CD4-positive, alpha-beta T cell (primary cell): ENCODE measurements at regions not wholly inside any gene's neighbourhood (a gene's known extent, or its start where the extent isn't known, plus 50 kb on each side); places are given as distances from the start of the nearest gene placed in this dataset.

Experiments
- ATAC-seq: fragments of 200-7000 bp; cut with Tn5 transposase; one replicate; pipeline ENCODE4 v1.10.0; 2022; ENCODE audit warnings: mild to moderate bottlenecking; ENCODE audit not compliant: poor library complexity
- CTCF ChIA-PET: fragments of 350-600 bp; sonication (Branson Sonifier 250); formaldehyde crosslinking; loops from one replicate; lab custom pipeline; 2021; ENCODE audit warnings: antibody characterized with exemption, inconsistent platforms; lab: Charles Lee
- POLR2A ChIA-PET: fragments of 350-600 bp; sonication (Branson Sonifier 250); formaldehyde crosslinking; loops from one replicate; lab custom pipeline; 2021; ENCODE audit warnings: antibody characterized with exemption, inconsistent platforms; lab: Charles Lee
- DNase-seq, 14 experiments: peaks; one replicate each; pipeline ENCODE4 v3.0.0-alpha.2; 2013 to 2020; ENCODE audit warnings: mixed read lengths in 2 of 14
- H3K27ac ChIP-seq, 2 donors: one replicate each; pipeline versions ENCODE4 v1.5.1 to v1.7.0; 2013; ENCODE audit warnings: low read length in 2 of 2, low read depth in 1 of 2, mild to moderate bottlenecking in 1 of 2
- H3K27me3 ChIP-seq, 2 experiments: 1 replicate in 1 of 2; 2 replicates in 1 of 2; pipeline versions ENCODE4 v1.6.1 to v1.7.0; 2013; ENCODE audit warnings: low read length in 2 of 2, control low read depth in 1 of 2, mild to moderate bottlenecking in 1 of 2, moderate library complexity in 1 of 2; ENCODE audit not compliant: insufficient read depth in 2 of 2, control insufficient read depth in 1 of 2
- H3K36me3 ChIP-seq: one replicate; pipeline ENCODE4 v1.6.1; 2013; ENCODE audit warnings: low read length, control low read depth; ENCODE audit not compliant: insufficient read depth
- H3K4me1 ChIP-seq: one replicate; pipeline ENCODE4 v1.6.1; 2013; ENCODE audit warnings: low read length, control low read depth; ENCODE audit not compliant: insufficient read depth
- H3K4me3 ChIP-seq: one replicate; pipeline ENCODE4 v1.5.1; 2013; ENCODE audit warnings: mild to moderate bottlenecking, low read length, moderate library complexity
- H3K9me3 ChIP-seq, 2 experiments: 1 replicate in 1 of 2; 2 replicates in 1 of 2; pipeline versions ENCODE4 v1.6.1 to v1.7.0; 2013; ENCODE audit warnings: low read length in 2 of 2, mild to moderate bottlenecking in 2 of 2, control low read depth in 1 of 2, moderate library complexity in 1 of 2; ENCODE audit not compliant: control insufficient read depth in 1 of 2, insufficient read depth in 1 of 2
- H3K27ac Mint-ChIP-seq: one replicate; pipeline ENCODE4 v1.8.0; 2020; ENCODE audit warnings: mixed read lengths
- H3K27me3 Mint-ChIP-seq: one replicate; pipeline ENCODE4 v1.8.0; 2021; ENCODE audit warnings: mixed read lengths
- H3K36me3 Mint-ChIP-seq: one replicate; pipeline ENCODE4 v1.8.0; 2021; ENCODE audit warnings: low read depth, mixed read lengths
- H3K4me1 Mint-ChIP-seq: one replicate; pipeline ENCODE4 v1.8.0; 2021; ENCODE audit warnings: low read depth, mixed read lengths
- H3K4me3 Mint-ChIP-seq: one replicate; pipeline ENCODE4 v1.8.0; 2020; ENCODE audit warnings: mild to moderate bottlenecking, mixed read lengths
- H3K9me3 Mint-ChIP-seq: one replicate; pipeline ENCODE4 v1.8.0; 2020; ENCODE audit warnings: mixed read lengths
- intact Hi-C, 2 experiments: fragments of 100-400 bp; cut with DNase I in 1 of 2; cut with micrococcal nuclease in 1 of 2; formaldehyde crosslinking; loops; one replicate each; pipeline versions ENCODE4 v1.15.1 to v1.9.0; 2023 to 2025; cut with DNase I, micrococcal nuclease
- TF ChIP-seq, protein P1 (sequence below): fragments of 200-600 bp; IDR thresholded peaks from one replicate; pipeline ENCODE4 v1.8.0; 2022; ENCODE audit warnings: antibody characterized with exemption, mild to moderate bottlenecking

DNA sequence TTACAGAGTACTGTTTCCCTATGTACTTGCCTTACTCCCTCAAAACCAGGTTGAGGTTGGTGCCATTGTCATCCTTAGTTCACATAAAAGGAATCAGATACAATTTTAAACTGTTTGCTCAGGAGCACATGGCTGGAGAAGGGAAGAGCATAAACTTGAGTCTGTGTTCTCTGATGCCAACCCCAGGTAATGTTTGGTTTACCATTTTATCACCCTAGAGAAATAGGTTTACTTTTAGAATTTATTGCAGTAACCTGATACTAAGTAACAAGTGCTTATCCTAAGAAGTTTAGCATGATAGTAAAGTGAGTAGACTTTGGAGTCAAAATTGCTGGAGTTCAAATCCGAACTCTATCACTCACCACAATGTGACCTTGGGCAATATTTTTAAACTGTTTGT is 86.3 kb downstream of the RFPL4B start:
- no peaks in the 10 kb centered on the region for H3K4me1 Mint-ChIP-seq
- peaks cover 6% of the 10 kb centered on the region for H3K27me3 Mint-ChIP-seq
- intact Hi-C loops: no loop called here
- Histone ChIP-seq H3K4me3 (no peak overlapping the region), H3K36me3 (no peaks in the 10 kb centered on the region), H3K27ac (no peak overlapping the region), H3K9me3 (no peaks in the 10 kb centered on the region), H3K27me3 (no peaks in the 10 kb centered on the region), H3K4me1 (no peaks in the 10 kb centered on the region)
- DNase-seq (no peak), ATAC-seq (no peak)
- H3K27ac Mint-ChIP-seq: no peak overlapping the region
- H3K36me3 Mint-ChIP-seq: no peaks in the 10 kb centered on the region
- TF ChIP-seq, protein P1, sequence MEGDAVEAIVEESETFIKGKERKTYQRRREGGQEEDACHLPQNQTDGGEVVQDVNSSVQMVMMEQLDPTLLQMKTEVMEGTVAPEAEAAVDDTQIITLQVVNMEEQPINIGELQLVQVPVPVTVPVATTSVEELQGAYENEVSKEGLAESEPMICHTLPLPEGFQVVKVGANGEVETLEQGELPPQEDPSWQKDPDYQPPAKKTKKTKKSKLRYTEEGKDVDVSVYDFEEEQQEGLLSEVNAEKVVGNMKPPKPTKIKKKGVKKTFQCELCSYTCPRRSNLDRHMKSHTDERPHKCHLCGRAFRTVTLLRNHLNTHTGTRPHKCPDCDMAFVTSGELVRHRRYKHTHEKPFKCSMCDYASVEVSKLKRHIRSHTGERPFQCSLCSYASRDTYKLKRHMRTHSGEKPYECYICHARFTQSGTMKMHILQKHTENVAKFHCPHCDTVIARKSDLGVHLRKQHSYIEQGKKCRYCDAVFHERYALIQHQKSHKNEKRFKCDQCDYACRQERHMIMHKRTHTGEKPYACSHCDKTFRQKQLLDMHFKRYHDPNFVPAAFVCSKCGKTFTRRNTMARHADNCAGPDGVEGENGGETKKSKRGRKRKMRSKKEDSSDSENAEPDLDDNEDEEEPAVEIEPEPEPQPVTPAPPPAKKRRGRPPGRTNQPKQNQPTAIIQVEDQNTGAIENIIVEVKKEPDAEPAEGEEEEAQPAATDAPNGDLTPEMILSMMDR: no peak
- CTCF ChIA-PET: no interaction called here
- POLR2A ChIA-PET: no interaction called here
- peaks cover 2% of the 10 kb centered on the region for H3K9me3 Mint-ChIP-seq
- H3K4me3 Mint-ChIP-seq: no peak overlapping the region

DNA sequence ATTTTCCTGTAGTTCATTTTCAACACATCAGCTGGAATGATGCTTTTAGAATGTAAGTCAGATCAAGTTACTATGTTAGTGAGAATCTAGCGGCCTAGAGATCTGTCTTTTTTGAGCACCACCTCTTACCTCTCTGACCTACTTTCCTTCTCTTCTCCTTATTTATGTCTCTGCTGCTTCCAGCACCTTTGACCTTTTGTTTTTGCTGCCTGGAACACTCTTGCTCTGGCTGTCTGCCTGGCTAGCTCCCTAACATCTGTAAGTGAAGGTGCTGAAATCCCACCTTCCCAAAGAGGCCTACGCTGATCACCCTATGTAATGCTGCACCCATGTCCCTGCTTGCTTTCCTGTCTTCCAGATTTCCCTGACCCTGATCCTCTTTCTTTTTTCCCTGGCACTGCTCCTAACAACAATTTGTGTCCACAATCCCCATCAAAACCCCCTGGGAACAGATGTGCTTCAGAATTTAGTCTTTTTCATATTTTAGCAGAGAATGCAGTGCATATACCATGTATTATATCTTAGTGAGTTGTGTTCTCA is 87.8 kb downstream of the RFPL4B start:
- TF ChIP-seq, protein P1: no peak
- Histone ChIP-seq H3K36me3 (no peaks in the 10 kb centered on the region), H3K27ac (no peak overlapping the region), H3K27me3 (no peaks in the 10 kb centered on the region), H3K4me3 (no peak overlapping the region), H3K4me1 (no peaks in the 10 kb centered on the region), H3K9me3 (no peaks in the 10 kb centered on the region)
- Mint-ChIP-seq H3K4me1 (no peaks in the 10 kb centered on the region), H3K36me3 (no peaks in the 10 kb centered on the region), H3K9me3 (no peaks in the 10 kb centered on the region), H3K4me3 (no peak overlapping the region), H3K27me3 (peaks cover 6% of the 10 kb centered on the region), H3K27ac (no peak overlapping the region)
- no peak for ATAC-seq
- intact Hi-C loops: no loop called here
- POLR2A ChIA-PET: no interaction called here
- no peak for DNase-seq
- CTCF ChIA-PET: no interaction called here

DNA sequence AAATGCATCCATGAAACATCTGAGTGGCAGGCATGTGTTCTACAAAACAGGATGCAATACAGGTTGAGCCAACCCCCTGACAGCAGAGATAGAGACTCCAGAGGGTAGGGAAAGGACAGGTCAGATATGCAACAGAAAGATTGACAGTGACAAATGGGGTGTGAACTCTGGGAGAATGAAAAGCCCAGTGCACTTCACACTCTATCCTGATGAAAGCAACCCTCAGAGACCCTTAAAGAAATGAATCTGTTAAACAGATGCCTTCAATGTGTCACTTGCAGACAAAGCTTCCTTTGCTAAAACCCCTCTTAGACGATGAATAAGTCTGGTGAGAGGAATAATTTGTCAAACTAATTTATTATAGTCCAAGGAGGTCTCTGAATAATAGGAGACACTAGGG is 89.9 kb downstream of the RFPL4B start:
- Histone ChIP-seq H3K27me3 (no peaks in the 10 kb centered on the region), H3K27ac (no peak overlapping the region), H3K4me3 (no peak overlapping the region), H3K9me3 (no peaks in the 10 kb centered on the region), H3K4me1 (no peaks in the 10 kb centered on the region), H3K36me3 (no peaks in the 10 kb centered on the region)
- H3K4me3 Mint-ChIP-seq: no peak overlapping the region
- ChIA-PET POLR2A (no interaction called here), CTCF (no interaction called here)
- DNase-seq (no peak), ATAC-seq (no peak)
- no peak overlapping the region for H3K27ac Mint-ChIP-seq
- no peaks in the 10 kb centered on the region for H3K36me3 Mint-ChIP-seq
- peaks cover 6% of the 10 kb centered on the region for H3K27me3 Mint-ChIP-seq
- TF ChIP-seq, protein P1: no peak
- intact Hi-C loops: no loop called here
- H3K4me1 Mint-ChIP-seq: no peaks in the 10 kb centered on the region
- no peaks in the 10 kb centered on the region for H3K9me3 Mint-ChIP-seq
